Subcutaneous abdominal adipose tissue (tissue), 5 donors: ENCODE measurements at regions not wholly inside any gene's neighbourhood (a gene's known extent, or its start where the extent isn't known, plus 50 kb on each side); places are given as distances from the start of the nearest gene placed in this dataset.

Experiments
- H3K27ac ChIP-seq: one replicate; pipeline ENCODE4 v1.7.0; 2013; ENCODE audit warnings: low read depth, mild to moderate bottlenecking, inconsistent platforms, low read length, moderate library complexity
- H3K27me3 ChIP-seq, 5 donors: one replicate each; pipeline ENCODE4 v1.7.0; 2013; ENCODE audit warnings: low read length in 5 of 5, inconsistent platforms in 1 of 5; ENCODE audit not compliant: control insufficient read depth in 5 of 5, insufficient read depth in 4 of 5
- H3K36me3 ChIP-seq, 5 donors: one replicate each; pipeline ENCODE4 v1.7.0; 2013; ENCODE audit warnings: low read length in 5 of 5; ENCODE audit not compliant: control insufficient read depth in 5 of 5, insufficient read depth in 5 of 5
- H3K4me1 ChIP-seq, 5 donors: one replicate each; pipeline ENCODE4 v1.7.0; 2013; ENCODE audit warnings: low read length in 5 of 5, mild to moderate bottlenecking in 3 of 5, moderate library complexity in 1 of 5; ENCODE audit not compliant: control insufficient read depth in 5 of 5, insufficient read depth in 5 of 5
- H3K4me3 ChIP-seq, 5 donors: one replicate each; pipeline ENCODE4 v1.7.0; 2013; ENCODE audit warnings: low read length in 5 of 5, low read depth in 1 of 5
- H3K9ac ChIP-seq, 5 donors: one replicate each; pipeline ENCODE4 v1.7.0; 2013; ENCODE audit warnings: low read length in 5 of 5, mild to moderate bottlenecking in 4 of 5, moderate library complexity in 3 of 5
- H3K9me3 ChIP-seq, 5 donors: one replicate each; pipeline ENCODE4 v1.7.0; 2013; ENCODE audit warnings: low read length in 5 of 5; ENCODE audit not compliant: control insufficient read depth in 5 of 5
- donor health status: healthy.
- donor health status: healthy.
- donor health status: healthy.
- donor health status: healthy.
- donor health status: healthy.

GRCh38 chr17:6893382-6894205, 62.1 kb upstream of the TEKT1 start:
- Histone ChIP-seq H3K4me3 (no peak overlapping the region), H3K36me3 (no peaks in the 10 kb centered on the region), H3K9me3 (no peaks in the 10 kb centered on the region), H3K9ac (no peak overlapping the region), H3K27ac (no peak overlapping the region), H3K27me3 (peaks cover 22 to 33% (median 30%) of the 10 kb centered on the region in 5 donors), H3K4me1 (peaks cover 0 to 7% (median 0%) of the 10 kb centered on the region in 5 donors)

DNA sequence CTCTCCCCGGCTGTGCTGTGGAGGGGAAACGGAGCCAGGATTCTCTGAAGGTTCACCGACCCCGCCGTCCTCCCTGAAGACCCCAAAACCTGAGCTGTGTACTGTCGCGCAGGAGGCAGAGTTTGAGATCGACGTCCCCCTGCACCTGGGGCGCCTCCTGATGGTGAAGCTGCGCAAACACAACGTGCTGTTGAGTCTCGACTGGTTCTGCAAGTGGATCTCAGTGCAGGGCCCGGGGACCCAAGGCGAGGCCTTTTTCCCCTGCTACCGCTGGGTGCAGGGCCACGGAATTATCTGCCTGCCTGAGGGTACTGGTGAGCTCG, 62.6 kb upstream of the TEKT1 start:
- Histone ChIP-seq H3K9ac (no peak overlapping the region), H3K27ac (no peak overlapping the region), H3K9me3 (no peaks in the 10 kb centered on the region), H3K4me3 (no peak overlapping the region), H3K27me3 (peaks cover 22 to 33% (median 30%) of the 10 kb centered on the region in 5 donors), H3K4me1 (peaks cover 0 to 7% (median 0%) of the 10 kb centered on the region in 5 donors), H3K36me3 (no peaks in the 10 kb centered on the region)

DNA sequence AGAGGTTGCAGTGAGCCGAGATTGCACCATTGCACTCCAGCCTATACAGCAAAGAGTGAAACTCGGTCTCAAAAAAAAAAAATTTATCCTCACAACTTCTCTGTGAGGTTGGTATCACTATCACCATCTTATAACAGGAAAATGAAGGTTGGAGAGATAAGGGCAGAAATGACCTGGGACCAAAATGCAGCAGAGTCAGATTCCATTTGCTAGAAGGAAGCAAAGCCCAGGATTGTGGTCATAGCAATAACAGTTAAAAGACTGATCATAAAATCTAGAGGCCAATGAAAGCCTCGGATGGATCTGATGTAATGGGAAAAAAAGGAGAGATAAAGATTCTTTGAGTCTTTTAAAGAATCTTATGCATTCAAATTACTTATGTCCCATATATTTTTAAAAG, 69.6 kb upstream of the TEKT1 start:
- H3K27ac ChIP-seq, result no peak overlapping the region
- no peaks in the 10 kb centered on the region for H3K9me3 ChIP-seq

GRCh38 chr17:6903326-6903900, 71.9 kb upstream of the TEKT1 start:
- Histone ChIP-seq H3K27ac (no peak overlapping the region), H3K27me3 (peaks cover 0 to 3% (median 0%) of the 10 kb centered on the region in 5 donors), H3K9ac (no peak overlapping the region), H3K4me3 (no peak overlapping the region), H3K9me3 (no peaks in the 10 kb centered on the region), H3K4me1 (no peaks in the 10 kb centered on the region), H3K36me3 (no peaks in the 10 kb centered on the region)

More for the DNA sequence above, 69.6 kb upstream of the TEKT1 start:
- Histone ChIP-seq H3K36me3 (no peaks in the 10 kb centered on the region), H3K9ac (no peak overlapping the region), H3K4me3 (no peak overlapping the region), H3K4me1 (no peaks in the 10 kb centered on the region), H3K27me3 (peaks cover 3 to 12% (median 5%) of the 10 kb centered on the region in 5 donors)

DNA sequence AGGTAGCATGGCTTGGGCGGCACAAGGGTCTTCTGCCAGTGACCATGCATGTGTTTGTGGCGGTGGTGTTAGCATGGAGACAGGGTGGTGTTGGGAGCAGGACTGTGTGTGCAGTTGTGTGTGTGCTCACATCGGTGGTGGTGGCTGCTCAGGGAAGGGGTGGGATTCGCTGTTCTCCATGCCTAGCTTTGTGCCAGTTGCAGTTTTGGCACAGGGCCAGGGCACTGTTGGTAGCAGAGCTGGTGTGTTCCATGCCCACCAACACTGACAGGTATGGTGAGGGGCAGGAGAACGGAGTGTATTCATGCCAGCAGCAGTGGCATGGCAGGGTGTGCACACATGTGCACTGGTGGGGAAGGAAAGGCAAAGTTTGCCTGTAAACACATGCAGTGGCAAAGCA, 77.3 kb upstream of the TEKT1 start:
- Histone ChIP-seq H3K9ac (no peak overlapping the region), H3K27ac (no peak overlapping the region), H3K4me3 (no peak overlapping the region), H3K36me3 (peaks cover 0 to 4% (median 0%) of the 10 kb centered on the region in 5 donors), H3K27me3 (no peaks in the 10 kb centered on the region), H3K4me1 (peaks cover 0 to 5% (median 3%) of the 10 kb centered on the region in 5 donors), H3K9me3 (no peaks in the 10 kb centered on the region)

DNA sequence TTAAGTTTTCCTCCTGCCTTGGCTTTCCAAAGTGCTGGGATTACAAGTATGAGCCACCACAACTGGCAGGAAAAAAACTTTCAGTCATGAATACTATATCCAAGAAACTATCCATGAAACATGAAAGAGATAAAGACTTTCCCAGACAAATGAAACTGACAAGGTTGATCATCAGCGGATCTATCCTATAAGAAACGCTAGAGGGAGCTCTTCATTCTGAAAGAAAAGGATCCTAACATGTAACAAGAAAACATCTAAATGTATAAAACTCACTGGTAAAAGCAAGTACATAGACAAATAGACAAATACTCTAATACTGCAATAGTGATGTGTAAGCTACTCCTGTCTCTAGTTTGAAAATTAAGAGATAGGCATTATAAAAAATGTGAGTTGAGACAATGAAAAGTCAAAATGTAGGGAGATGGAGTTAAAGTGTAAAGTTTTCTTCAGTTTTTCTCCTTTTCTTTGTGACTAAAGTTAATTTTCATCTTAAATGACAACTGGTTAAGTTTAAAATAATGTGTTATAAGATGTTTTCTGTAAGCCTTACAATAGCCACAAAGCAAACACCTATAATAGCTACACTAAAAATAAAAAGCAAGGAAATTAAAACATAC, 79.6 kb upstream of the TEKT1 start:
- no peak overlapping the region for H3K9ac ChIP-seq
- no peak overlapping the region for H3K4me3 ChIP-seq
- peaks cover 0 to 4% (median 0%) of the 10 kb centered on the region in 5 donors for H3K36me3 ChIP-seq
- H3K9me3 ChIP-seq, result no peaks in the 10 kb centered on the region
- H3K27me3 ChIP-seq, result no peaks in the 10 kb centered on the region
- no peak overlapping the region for H3K27ac ChIP-seq
- peaks cover 4 to 12% (median 10%) of the 10 kb centered on the region in 5 donors for H3K4me1 ChIP-seq

- Histone ChIP-seq H3K4me1 (peaks cover 4 to 12% (median 10%) of the 10 kb centered on the region in 5 donors), H3K36me3 (peaks cover 0 to 4% (median 0%) of the 10 kb centered on the region in 5 donors), H3K27me3 (no peaks in the 10 kb centered on the region), H3K4me3 (no peak overlapping the region), H3K27ac (no peak overlapping the region), H3K9ac (no peak overlapping the region), H3K9me3 (no peaks in the 10 kb centered on the region)
These were observed 80.9 kb upstream of the TEKT1 start for GRCh38 chr17:6912110-6913051.

DNA sequence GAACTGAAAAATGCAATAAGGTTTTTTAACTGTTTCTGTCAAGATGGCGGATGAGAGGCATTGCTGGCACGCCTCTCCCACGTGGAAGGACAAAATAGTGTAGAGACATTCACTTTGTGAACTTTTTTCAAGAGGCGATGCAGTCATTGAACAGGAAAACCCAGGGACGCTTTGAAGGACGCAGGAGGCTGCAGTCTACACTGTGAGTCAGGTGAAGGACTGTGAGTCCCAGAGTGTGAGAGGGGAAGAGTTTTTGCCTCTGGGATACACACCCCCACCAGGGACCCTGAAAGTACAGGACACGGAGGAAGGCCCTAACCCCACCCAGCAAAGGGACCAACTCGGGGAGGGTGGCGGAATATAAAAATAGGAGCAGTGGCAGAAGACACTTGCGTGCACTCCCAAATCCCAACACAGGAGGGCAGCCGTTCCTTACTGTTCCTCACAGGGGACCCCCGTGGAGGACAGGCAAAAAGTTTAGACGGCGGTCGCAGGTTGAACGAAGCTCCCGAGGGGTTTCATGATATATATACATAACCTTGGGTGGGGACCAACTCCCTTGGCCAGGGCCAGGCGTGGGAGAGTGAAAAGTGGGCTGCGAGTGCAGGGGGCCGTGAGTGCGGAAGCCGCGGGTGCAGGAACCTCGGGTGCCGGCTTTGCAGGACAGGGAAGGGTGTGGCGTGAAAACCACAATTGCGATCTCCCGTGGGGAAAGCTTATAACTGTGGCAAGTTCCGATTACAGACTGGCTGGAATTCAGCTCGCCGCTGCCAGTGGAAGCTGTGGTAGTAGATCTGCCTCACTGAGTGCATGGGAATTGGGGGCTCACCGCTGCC, 82.0 kb upstream of the ALOX12 start:
- Histone ChIP-seq H3K4me1 (peaks cover 4 to 12% (median 10%) of the 10 kb centered on the region in 5 donors), H3K27me3 (no peaks in the 10 kb centered on the region), H3K9me3 (no peaks in the 10 kb centered on the region), H3K36me3 (peaks cover 0 to 3% (median 0%) of the 10 kb centered on the region in 5 donors), H3K4me3 (peak overlapping the region; percentile 50 to 66 (median 60)), H3K9ac (peak overlapping the region in 2 of 5 donors; percentile 32 to 57), H3K27ac (no peak overlapping the region)

DNA sequence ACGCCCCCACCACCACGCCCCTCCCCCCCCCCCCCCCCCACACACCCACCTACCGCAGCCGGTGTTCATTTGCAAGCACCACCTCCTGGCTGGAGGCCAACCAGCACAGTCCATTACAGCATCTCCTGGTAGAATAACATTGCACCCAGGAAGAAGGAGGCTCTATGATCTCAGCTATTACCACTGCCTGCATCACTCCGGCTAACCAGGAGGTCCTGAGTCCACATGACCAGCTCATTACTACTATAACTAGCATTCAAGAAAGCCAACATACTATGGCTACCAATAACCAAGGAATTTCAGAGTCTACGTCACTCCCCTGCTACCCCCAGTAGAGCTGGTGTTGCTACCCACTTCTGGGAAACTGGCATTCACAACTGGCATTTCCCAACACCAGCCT, 81.1 kb upstream of the ALOX12 start:
- H3K4me1 ChIP-seq, result peaks cover 4 to 12% (median 10%) of the 10 kb centered on the region in 5 donors
- no peaks in the 10 kb centered on the region for H3K27me3 ChIP-seq
- H3K36me3 ChIP-seq, result no peaks in the 10 kb centered on the region
- peak overlapping the region in 1 of 5 donors; percentile 63 for H3K9ac ChIP-seq
- H3K9me3 ChIP-seq, result no peaks in the 10 kb centered on the region
- H3K4me3 ChIP-seq, result no peak overlapping the region
- no peak overlapping the region for H3K27ac ChIP-seq
